HepG2 (cell line): ENCODE measurements at regions not wholly inside any gene's neighbourhood (a gene's known extent, or its start where the extent isn't known, plus 50 kb on each side); places are given as distances from the start of the nearest gene placed in this dataset.

Experiments
- ATAC-seq: fragments of 200-7000 bp; cut with Tn5 transposase; 3 replicates; pipeline ENCODE4 v1.9.1; 2020; ENCODE audit warnings: mild to moderate bottlenecking, moderate library complexity
- BruUV-seq: library from RNA; stranded (reverse); fragments of 400-500 nt; replicated peaks from 2 replicates; lab custom pipeline; 2021; lab: Mats Ljungman, UMichigan
- CTCF ChIA-PET: fragments of 300-600 bp; formaldehyde crosslinking; extraction: SDS; loops from one replicate; lab custom pipeline; 2021; ENCODE audit warnings: low total read pairs, inconsistent platforms, low intra/inter-chr PET ratio; lab: Yijun Ruan, JAX
- POLR2A ChIA-PET: fragments of 350-600 bp; sonication (Branson Sonifier 250); formaldehyde crosslinking; loops from one replicate; lab custom pipeline; 2020; ENCODE audit warnings: antibody characterized with exemption, inconsistent platforms; lab: Yijun Ruan, JAX
- DNase-seq: peaks from one replicate; pipeline ENCODE4 v3.0.0-alpha.2; 2015; ENCODE audit warnings: low spot score
- FAIRE-seq: peaks from 3 replicates; lab custom pipeline; 2011; peaks lifted over from hg19 to GRCh38; lab: Jason Lieb, UNC
- H2AFZ ChIP-seq: one replicate; pipeline ENCODE4 v1.6.1; 2011; ENCODE audit warnings: low read length, inconsistent platforms
- H3K27ac ChIP-seq: fragments of 300-600 bp; 3 replicates; pipeline ENCODE4 v1.8.0; 2011; ENCODE audit warnings: mixed run types, mild to moderate bottlenecking, mixed read lengths, low read length, inconsistent platforms; ENCODE audit not compliant: insufficient read depth; ENCODE audit errors: extremely low read length
- H3K27me3 ChIP-seq, 2 experiments: fragments of 200-600 bp in 1 of 2; 2 replicates in 1 of 2; 3 replicates in 1 of 2; pipeline versions ENCODE4 v1.6.0 to v1.8.0; 2011; ENCODE audit warnings: low read length in 2 of 2, mild to moderate bottlenecking in 2 of 2, moderate library complexity in 2 of 2, inconsistent platforms in 1 of 2; ENCODE audit not compliant: insufficient read depth in 2 of 2, control insufficient read depth in 1 of 2
- H3K36me3 ChIP-seq, 2 experiments: fragments of 200-600 bp in 1 of 2; replicated peaks in 1 of 2; 2 replicates in 1 of 2; 3 replicates in 1 of 2; pipeline versions ENCODE4 v1.5.1 to v1.8.0; 2011; ENCODE audit warnings: low read length in 2 of 2, inconsistent platforms in 1 of 2; ENCODE audit not compliant: insufficient read depth in 2 of 2, control insufficient read depth in 1 of 2
- H3K4me1 ChIP-seq: 2 replicates; pipeline ENCODE4 v1.5.1; 2012; ENCODE audit warnings: low read length, inconsistent platforms; ENCODE audit not compliant: insufficient read depth
- H3K4me2 ChIP-seq: 2 replicates; pipeline ENCODE4 v1.6.0; 2011; ENCODE audit warnings: low read depth, low read length, inconsistent platforms
- H3K4me3 ChIP-seq, 3 experiments: fragments of 200-600 bp in 1 of 3; sonication (generic), shearing (Covaris generic) in 1 of 3; replicated peaks in 1 of 3; 2 replicates each; pipeline ENCODE4 v1.5.1; 2011 to 2016; ENCODE audit warnings: low read length in 3 of 3, inconsistent platforms in 2 of 3, low read depth in 2 of 3, mild to moderate bottlenecking in 2 of 3, control low read depth in 1 of 3, mixed read lengths in 1 of 3; ENCODE audit not compliant: insufficient read depth in 1 of 3
- H3K79me2 ChIP-seq: one replicate; pipeline ENCODE4 v1.6.1; 2011; ENCODE audit warnings: low read length, inconsistent platforms; ENCODE audit not compliant: insufficient read depth
- H3K9ac ChIP-seq: 2 replicates; pipeline ENCODE4 v1.6.0; 2011; ENCODE audit warnings: mild to moderate bottlenecking, low read depth, low read length, inconsistent platforms; ENCODE audit not compliant: insufficient read depth
- H3K9me3 ChIP-seq: 2 replicates; pipeline ENCODE4 v1.5.1; 2012; ENCODE audit warnings: mild to moderate bottlenecking, low read length
- H4K20me1 ChIP-seq: 2 replicates; pipeline ENCODE4 v1.6.0; 2011; ENCODE audit warnings: inconsistent platforms, mild to moderate bottlenecking, low read length, moderate library complexity; ENCODE audit not compliant: insufficient read depth
- CEBPB ChIP-seq: IDR thresholded peaks from 2 replicates; pipeline ENCODE4 v1.6.1; 2011; ENCODE audit warnings: low read depth, low read length, improper control_type of control experiment, borderline replicate concordance
- ZNF20 ChIP-seq: sonication (generic); formaldehyde crosslinking; IDR thresholded peaks from 2 replicates; pipeline ENCODE4 v1.4.0; 2020; ENCODE audit warnings: mild to moderate bottlenecking, moderate library complexity, missing genetic modification reagents
- ZNF207 ChIP-seq: fragments of 450-650 bp; IDR thresholded peaks from 2 replicates; pipeline ENCODE4 v1.6.1; 2016; ENCODE audit warnings: antibody characterized with exemption, borderline replicate concordance
- WGBS: methylation state at CpG from one replicate; pipeline ENCODE4 v1.1.6; 2017; ENCODE audit warnings: low lambda C conversion rate; 5-methylcytosine and 5-hydroxymethylcytosine counted together
- in situ Hi-C: cut with HindIII; loops from 2 replicates; pipeline ENCODE4 v1.10.0; 2017; ENCODE audit warnings: low pct_unique_long_range_greater_than_20kb; ENCODE audit not compliant: extremely low pct_ligation_motif_present
- intact Hi-C: fragments of 100-400 bp; cut with micrococcal nuclease; formaldehyde crosslinking; loops from one replicate; pipeline ENCODE4 v1.10.0; 2022; ENCODE audit not compliant: unreplicated experiment
- TF ChIP-seq, protein P1 (sequence below): sonication (generic); formaldehyde crosslinking; IDR thresholded peaks from 2 replicates; pipeline ENCODE4 v1.5.0; 2020; ENCODE audit warnings: mild to moderate bottlenecking, missing genetic modification reagents, borderline replicate concordance
- TF ChIP-seq, protein P2 (sequence below): IDR thresholded peaks from 2 replicates; pipeline ENCODE4 v1.4.0; 2020; ENCODE audit warnings: mild to moderate bottlenecking, missing genetic modification reagents
- TF ChIP-seq, protein P3 (sequence below): sonication (generic); formaldehyde crosslinking; IDR thresholded peaks from 2 replicates; pipeline ENCODE4 v1.5.0; 2020; ENCODE audit warnings: mild to moderate bottlenecking, missing genetic modification reagents, moderate library complexity
- TF ChIP-seq, protein P4 (sequence below): fragments of 450-650 bp; IDR thresholded peaks from 2 replicates; pipeline ENCODE4 v1.6.1; 2017
- TF ChIP-seq, protein P5 (sequence below): sonication (generic); IDR thresholded peaks from 2 replicates; pipeline ENCODE4 v1.6.1; 2016; ENCODE audit warnings: low read depth, borderline replicate concordance
- TF ChIP-seq, protein P6 (sequence below): IDR thresholded peaks from 2 replicates; pipeline ENCODE4 v1.6.1; 2016

DNA sequence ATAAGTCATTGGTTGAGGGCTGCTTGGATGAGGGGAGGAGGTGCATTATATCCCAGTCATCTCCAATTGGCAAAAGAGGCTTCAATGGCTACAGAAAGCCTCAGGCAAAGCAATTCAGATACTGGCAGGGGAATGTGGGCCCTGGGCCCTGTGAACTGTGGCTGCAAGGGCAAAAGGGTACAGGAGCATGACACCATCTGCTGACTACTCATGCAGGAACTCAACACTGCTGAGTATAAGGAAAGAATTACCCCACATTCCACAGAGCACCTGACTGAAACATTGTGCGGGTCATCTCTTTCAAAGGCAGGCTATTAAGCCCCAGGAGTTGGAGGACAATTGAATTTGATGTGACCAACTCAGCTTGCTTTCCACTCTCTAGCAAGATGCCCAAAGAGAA is 92.1 kb upstream of the SPTLC3 start:
- DNase-seq = peak; percentile 52
- FAIRE-seq = no peak
- peak; percentile 91 for ATAC-seq
- no peaks in the 10 kb centered on the region for H3K79me2 ChIP-seq
- no TSS peak for BruUV-seq
- H3K4me3 ChIP-seq = no peak overlapping the region
- WGBS = 9% methylated on average over 1 of the region's 1 CpG
- POLR2A ChIA-PET = no interaction called here
- H3K9me3 ChIP-seq = no peaks in the 10 kb centered on the region
- no peak overlapping the region for H3K9ac ChIP-seq
- no peak overlapping the region for H2AFZ ChIP-seq
- 0 out of 5 replicates have a peak, but pooled peaks cover 0 to 5% of the 10 kb centered on the region in 2 experiments for H3K27me3 ChIP-seq
- intact Hi-C loops (no loop called here), in situ Hi-C loops (no loop called here)
- no peak overlapping the region for H3K4me2 ChIP-seq
- H4K20me1 ChIP-seq = no peaks in the 10 kb centered on the region
- H3K27ac ChIP-seq = no peak overlapping the region
- CTCF ChIA-PET = no interaction called here
- H3K4me1 ChIP-seq = peaks cover 43% of the 10 kb centered on the region
- H3K36me3 ChIP-seq = no peaks in the 10 kb centered on the region
- TF ChIP-seq ZNF207 = no peak
- TF ChIP-seq CEBPB = peak; percentile 8; the same call in 1 of the 2 replicates
- TF ChIP-seq, protein P1, sequence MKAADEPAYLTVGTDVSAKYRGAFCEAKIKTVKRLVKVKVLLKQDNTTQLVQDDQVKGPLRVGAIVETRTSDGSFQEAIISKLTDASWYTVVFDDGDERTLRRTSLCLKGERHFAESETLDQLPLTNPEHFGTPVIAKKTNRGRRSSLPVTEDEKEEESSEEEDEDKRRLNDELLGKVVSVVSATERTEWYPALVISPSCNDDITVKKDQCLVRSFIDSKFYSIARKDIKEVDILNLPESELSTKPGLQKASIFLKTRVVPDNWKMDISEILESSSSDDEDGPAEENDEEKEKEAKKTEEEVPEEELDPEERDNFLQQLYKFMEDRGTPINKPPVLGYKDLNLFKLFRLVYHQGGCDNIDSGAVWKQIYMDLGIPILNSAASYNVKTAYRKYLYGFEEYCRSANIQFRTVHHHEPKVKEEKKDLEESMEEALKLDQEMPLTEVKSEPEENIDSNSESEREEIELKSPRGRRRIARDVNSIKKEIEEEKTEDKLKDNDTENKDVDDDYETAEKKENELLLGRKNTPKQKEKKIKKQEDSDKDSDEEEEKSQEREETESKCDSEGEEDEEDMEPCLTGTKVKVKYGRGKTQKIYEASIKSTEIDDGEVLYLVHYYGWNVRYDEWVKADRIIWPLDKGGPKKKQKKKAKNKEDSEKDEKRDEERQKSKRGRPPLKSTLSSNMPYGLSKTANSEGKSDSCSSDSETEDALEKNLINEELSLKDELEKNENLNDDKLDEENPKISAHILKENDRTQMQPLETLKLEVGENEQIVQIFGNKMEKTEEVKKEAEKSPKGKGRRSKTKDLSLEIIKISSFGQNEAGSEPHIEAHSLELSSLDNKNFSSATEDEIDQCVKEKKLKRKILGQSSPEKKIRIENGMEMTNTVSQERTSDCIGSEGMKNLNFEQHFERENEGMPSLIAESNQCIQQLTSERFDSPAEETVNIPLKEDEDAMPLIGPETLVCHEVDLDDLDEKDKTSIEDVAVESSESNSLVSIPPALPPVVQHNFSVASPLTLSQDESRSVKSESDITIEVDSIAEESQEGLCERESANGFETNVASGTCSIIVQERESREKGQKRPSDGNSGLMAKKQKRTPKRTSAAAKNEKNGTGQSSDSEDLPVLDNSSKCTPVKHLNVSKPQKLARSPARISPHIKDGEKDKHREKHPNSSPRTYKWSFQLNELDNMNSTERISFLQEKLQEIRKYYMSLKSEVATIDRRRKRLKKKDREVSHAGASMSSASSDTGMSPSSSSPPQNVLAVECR = no peak
- no peak for TF ChIP-seq ZNF20 (CRISPR knock-in tag)
- TF ChIP-seq, protein P2, sequence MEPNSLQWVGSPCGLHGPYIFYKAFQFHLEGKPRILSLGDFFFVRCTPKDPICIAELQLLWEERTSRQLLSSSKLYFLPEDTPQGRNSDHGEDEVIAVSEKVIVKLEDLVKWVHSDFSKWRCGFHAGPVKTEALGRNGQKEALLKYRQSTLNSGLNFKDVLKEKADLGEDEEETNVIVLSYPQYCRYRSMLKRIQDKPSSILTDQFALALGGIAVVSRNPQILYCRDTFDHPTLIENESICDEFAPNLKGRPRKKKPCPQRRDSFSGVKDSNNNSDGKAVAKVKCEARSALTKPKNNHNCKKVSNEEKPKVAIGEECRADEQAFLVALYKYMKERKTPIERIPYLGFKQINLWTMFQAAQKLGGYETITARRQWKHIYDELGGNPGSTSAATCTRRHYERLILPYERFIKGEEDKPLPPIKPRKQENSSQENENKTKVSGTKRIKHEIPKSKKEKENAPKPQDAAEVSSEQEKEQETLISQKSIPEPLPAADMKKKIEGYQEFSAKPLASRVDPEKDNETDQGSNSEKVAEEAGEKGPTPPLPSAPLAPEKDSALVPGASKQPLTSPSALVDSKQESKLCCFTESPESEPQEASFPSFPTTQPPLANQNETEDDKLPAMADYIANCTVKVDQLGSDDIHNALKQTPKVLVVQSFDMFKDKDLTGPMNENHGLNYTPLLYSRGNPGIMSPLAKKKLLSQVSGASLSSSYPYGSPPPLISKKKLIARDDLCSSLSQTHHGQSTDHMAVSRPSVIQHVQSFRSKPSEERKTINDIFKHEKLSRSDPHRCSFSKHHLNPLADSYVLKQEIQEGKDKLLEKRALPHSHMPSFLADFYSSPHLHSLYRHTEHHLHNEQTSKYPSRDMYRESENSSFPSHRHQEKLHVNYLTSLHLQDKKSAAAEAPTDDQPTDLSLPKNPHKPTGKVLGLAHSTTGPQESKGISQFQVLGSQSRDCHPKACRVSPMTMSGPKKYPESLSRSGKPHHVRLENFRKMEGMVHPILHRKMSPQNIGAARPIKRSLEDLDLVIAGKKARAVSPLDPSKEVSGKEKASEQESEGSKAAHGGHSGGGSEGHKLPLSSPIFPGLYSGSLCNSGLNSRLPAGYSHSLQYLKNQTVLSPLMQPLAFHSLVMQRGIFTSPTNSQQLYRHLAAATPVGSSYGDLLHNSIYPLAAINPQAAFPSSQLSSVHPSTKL (CRISPR knock-in tag) = peak; percentile 46
- TF ChIP-seq, protein P3, sequence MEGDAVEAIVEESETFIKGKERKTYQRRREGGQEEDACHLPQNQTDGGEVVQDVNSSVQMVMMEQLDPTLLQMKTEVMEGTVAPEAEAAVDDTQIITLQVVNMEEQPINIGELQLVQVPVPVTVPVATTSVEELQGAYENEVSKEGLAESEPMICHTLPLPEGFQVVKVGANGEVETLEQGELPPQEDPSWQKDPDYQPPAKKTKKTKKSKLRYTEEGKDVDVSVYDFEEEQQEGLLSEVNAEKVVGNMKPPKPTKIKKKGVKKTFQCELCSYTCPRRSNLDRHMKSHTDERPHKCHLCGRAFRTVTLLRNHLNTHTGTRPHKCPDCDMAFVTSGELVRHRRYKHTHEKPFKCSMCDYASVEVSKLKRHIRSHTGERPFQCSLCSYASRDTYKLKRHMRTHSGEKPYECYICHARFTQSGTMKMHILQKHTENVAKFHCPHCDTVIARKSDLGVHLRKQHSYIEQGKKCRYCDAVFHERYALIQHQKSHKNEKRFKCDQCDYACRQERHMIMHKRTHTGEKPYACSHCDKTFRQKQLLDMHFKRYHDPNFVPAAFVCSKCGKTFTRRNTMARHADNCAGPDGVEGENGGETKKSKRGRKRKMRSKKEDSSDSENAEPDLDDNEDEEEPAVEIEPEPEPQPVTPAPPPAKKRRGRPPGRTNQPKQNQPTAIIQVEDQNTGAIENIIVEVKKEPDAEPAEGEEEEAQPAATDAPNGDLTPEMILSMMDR = peak; percentile 30; the same call in 1 of the 2 replicates
- TF ChIP-seq, protein P4, sequence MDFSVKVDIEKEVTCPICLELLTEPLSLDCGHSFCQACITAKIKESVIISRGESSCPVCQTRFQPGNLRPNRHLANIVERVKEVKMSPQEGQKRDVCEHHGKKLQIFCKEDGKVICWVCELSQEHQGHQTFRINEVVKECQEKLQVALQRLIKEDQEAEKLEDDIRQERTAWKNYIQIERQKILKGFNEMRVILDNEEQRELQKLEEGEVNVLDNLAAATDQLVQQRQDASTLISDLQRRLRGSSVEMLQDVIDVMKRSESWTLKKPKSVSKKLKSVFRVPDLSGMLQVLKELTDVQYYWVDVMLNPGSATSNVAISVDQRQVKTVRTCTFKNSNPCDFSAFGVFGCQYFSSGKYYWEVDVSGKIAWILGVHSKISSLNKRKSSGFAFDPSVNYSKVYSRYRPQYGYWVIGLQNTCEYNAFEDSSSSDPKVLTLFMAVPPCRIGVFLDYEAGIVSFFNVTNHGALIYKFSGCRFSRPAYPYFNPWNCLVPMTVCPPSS = no peak
- TF ChIP-seq, protein P5, sequence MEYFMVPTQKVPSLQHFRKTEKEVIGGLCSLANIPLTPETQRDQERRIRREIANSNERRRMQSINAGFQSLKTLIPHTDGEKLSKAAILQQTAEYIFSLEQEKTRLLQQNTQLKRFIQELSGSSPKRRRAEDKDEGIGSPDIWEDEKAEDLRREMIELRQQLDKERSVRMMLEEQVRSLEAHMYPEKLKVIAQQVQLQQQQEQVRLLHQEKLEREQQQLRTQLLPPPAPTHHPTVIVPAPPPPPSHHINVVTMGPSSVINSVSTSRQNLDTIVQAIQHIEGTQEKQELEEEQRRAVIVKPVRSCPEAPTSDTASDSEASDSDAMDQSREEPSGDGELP = 0 out of 2 replicates have a peak, but pooled peaks have one; percentile 2
- TF ChIP-seq, protein P6, sequence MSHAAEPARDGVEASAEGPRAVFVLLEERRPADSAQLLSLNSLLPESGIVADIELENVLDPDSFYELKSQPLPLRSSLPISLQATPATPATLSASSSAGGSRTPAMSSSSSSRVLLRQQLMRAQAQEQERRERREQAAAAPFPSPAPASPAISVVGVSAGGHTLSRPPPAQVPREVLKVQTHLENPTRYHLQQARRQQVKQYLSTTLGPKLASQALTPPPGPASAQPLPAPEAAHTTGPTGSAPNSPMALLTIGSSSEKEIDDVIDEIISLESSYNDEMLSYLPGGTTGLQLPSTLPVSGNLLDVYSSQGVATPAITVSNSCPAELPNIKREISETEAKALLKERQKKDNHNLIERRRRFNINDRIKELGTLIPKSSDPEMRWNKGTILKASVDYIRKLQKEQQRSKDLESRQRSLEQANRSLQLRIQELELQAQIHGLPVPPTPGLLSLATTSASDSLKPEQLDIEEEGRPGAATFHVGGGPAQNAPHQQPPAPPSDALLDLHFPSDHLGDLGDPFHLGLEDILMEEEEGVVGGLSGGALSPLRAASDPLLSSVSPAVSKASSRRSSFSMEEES (CRISPR knock-in tag) = peak; percentile 74
